Stomach (tissue), 8 donors: ENCODE measurements at regions not wholly inside any gene's neighbourhood (a gene's known extent, or its start where the extent isn't known, plus 50 kb on each side); places are given as distances from the start of the nearest gene placed in this dataset.

Source experiments
- DNase-seq, 2 donors: peaks; one replicate each; pipeline versions ENCODE4 v3.0.0 to v3.0.0-alpha.2; 2013 to 2019
- H3K27ac ChIP-seq, 5 donors: fragments of 200-600 bp in 4 of 5; sonication (generic) in 4 of 5; one replicate each; pipeline ENCODE4 v1.5.1; 2013 to 2019; ENCODE audit warnings: mild to moderate bottlenecking in 1 of 5, moderate library complexity in 1 of 5
- H3K27me3 ChIP-seq, 3 donors: fragments of 200-600 bp; sonication (generic); one replicate each; pipeline ENCODE4 v1.5.1; 2017 to 2019; ENCODE audit warnings: mixed run types in 1 of 3
- H3K36me3 ChIP-seq, 4 donors: fragments of 200-600 bp; sonication (generic); 1 replicate in 3 of 4; 2 replicates in 1 of 4; pipeline ENCODE4 v1.5.1; 2016 to 2019
- H3K4me1 ChIP-seq, 4 donors: fragments of 200-600 bp; sonication (generic); one replicate each; pipeline ENCODE4 v1.5.1; 2016 to 2019
- H3K4me3 ChIP-seq, 4 donors: fragments of 200-600 bp; sonication (generic) in 3 of 4; one replicate each; pipeline ENCODE4 v1.5.1; 2016 to 2019; ENCODE audit warnings: mild to moderate bottlenecking in 1 of 4
- H3K9me3 ChIP-seq, 4 donors: fragments of 200-600 bp; sonication (generic); one replicate each; pipeline ENCODE4 v1.5.1; 2016 to 2019
- EP300 ChIP-seq: sonication (generic); formaldehyde crosslinking; IDR thresholded peaks from one replicate; pipeline ENCODE4 v1.6.1; 2017; ENCODE audit warnings: antibody characterized with exemption
- POLR2A ChIP-seq, 4 donors: fragments of 450-650 bp; IDR thresholded peaks; one replicate each; pipeline ENCODE4 v1.6.1; 2016; ENCODE audit warnings: antibody characterized with exemption in 4 of 4, control low read depth in 2 of 4, mild to moderate bottlenecking in 1 of 4, moderate library complexity in 1 of 4
- POLR2AphosphoS5 ChIP-seq, 3 donors: sonication (generic); formaldehyde crosslinking; IDR thresholded peaks; one replicate each; pipeline ENCODE4 v1.6.1; 2016; ENCODE audit warnings: antibody characterized with exemption in 3 of 3
- WGBS, 5 donors: extraction: QIAGEN DNeasy Blood & Tissue Kit in 3 of 5; methylation state at CpG; one replicate each; pipeline versions ENCODE4 v1.1.5 to v1.1.7; 2013 to 2018; 5-methylcytosine and 5-hydroxymethylcytosine counted together
- intact Hi-C: fragments of 100-400 bp; cut with DNase I; formaldehyde crosslinking; loops from one replicate; pipeline ENCODE4 v1.15.1; 2023; ENCODE audit warnings: low total_unique reads
- TF ChIP-seq, protein P1 (sequence below), 7 experiments: fragments of 450-650 bp in 4 of 7; fragments of 200-600 bp in 3 of 7; sonication (generic) in 3 of 7; IDR thresholded peaks; one replicate each; pipeline ENCODE4 v1.5.1; 2016 to 2019; ENCODE audit warnings: antibody characterized with exemption in 7 of 7, control low read depth in 2 of 7, mild to moderate bottlenecking in 1 of 7
- donor health status: healthy with polysubstance abuse.
- donor health status: Bipolar disorder and iron deficiency.
- donor health status: healthy.

DNA sequence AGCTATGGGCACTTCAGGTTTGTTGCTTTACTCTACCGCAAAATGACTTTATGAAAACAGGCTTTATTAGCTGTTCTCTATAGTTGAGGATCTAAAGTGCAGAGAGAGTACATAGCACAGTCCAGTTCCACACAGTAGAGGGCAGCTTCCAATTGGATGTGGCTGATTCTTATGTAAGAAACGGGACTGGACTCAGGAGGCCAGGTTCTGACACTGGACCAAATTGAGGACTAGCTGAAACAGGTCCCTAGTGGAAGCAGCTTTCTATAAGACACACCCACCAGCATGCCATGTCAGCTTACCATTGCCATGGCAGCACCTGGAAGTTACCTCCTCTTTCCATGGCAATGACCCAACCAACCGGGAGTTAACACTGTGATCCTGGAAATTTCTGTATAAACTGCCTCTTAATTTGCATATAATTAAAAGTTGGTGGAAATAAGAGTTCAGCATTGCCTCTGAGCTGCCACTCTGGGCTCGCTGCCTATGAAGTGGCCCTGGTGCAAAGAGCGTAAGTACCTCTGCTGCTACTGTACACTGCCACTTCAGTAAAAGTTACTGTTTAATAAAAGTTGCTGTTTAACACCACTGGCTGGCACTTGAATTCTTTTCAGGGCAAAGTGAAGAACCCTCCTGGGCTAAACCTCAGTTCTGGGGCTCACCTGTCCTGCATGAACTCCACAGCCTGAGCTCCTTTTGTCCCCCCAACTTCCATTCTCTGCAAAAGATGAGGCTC is 211.9 kb upstream of the SLC10A2 start:
- no peaks in the 10 kb centered on the region for H3K9me3 ChIP-seq
- H3K4me1 ChIP-seq, result no peaks in the 10 kb centered on the region
- H3K27me3 ChIP-seq, result peaks cover 0 to 3% (median 0%) of the 10 kb centered on the region in 3 donors
- 61 to 69% (median 67%) methylated on average over 5 of the region's 5 CpGs for WGBS, 5 donors
- intact Hi-C loops, result no loop called here
- H3K27ac ChIP-seq, result no peak overlapping the region
- DNase-seq, result no peak
- H3K36me3 ChIP-seq, result no peaks in the 10 kb centered on the region
- H3K4me3 ChIP-seq, result no peak overlapping the region
- TF ChIP-seq POLR2AphosphoS5 (IDR thresholded peaks at IDR 0.05) (no peak), POLR2A (IDR thresholded peaks at IDR 0.05) (no peak), EP300 (no peak)
- TF ChIP-seq, protein P1, sequence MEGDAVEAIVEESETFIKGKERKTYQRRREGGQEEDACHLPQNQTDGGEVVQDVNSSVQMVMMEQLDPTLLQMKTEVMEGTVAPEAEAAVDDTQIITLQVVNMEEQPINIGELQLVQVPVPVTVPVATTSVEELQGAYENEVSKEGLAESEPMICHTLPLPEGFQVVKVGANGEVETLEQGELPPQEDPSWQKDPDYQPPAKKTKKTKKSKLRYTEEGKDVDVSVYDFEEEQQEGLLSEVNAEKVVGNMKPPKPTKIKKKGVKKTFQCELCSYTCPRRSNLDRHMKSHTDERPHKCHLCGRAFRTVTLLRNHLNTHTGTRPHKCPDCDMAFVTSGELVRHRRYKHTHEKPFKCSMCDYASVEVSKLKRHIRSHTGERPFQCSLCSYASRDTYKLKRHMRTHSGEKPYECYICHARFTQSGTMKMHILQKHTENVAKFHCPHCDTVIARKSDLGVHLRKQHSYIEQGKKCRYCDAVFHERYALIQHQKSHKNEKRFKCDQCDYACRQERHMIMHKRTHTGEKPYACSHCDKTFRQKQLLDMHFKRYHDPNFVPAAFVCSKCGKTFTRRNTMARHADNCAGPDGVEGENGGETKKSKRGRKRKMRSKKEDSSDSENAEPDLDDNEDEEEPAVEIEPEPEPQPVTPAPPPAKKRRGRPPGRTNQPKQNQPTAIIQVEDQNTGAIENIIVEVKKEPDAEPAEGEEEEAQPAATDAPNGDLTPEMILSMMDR (IDR thresholded peaks at IDR 0.05), result no peak

- Histone ChIP-seq H3K4me1 (no peaks in the 10 kb centered on the region), H3K9me3 (no peaks in the 10 kb centered on the region), H3K4me3 (no peak overlapping the region), H3K36me3 (no peaks in the 10 kb centered on the region), H3K27me3 (no peaks in the 10 kb centered on the region), H3K27ac (no peak overlapping the region)
- TF ChIP-seq POLR2A (IDR thresholded peaks at IDR 0.05) (no peak), POLR2AphosphoS5 (IDR thresholded peaks at IDR 0.05) (no peak), EP300 (no peak)
- TF ChIP-seq, protein P1 (IDR thresholded peaks at IDR 0.05), result no peak
- no peak for DNase-seq
- 66 to 82% (median 77%) methylated on average over 8 of the region's 8 CpGs for WGBS, 5 donors
- intact Hi-C loops, result no loop called here
Measured at GRCh38 chr13:103276775-103277498, 210.7 kb upstream of the SLC10A2 start.

DNA sequence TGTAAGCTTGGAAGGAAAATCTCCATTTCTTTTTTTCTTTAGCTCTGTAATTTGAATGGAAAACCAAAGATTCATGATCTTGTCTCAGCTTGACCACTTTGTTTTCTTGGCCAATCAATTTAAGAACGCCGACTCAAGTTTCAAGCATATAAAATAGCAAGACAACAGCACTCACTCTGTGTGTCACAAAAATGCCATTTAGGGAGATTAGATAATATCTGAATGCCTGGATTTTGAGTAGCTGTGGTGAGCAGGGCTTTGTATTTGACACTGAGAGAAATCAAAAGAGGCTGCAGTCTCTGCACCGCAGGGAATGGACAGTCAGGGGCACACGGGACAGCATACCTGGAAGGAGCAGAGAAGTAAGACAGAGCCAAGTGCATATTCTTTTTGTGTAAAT is 209.5 kb upstream of the SLC10A2 start:
- whole genome bisulfite sequencing, 5 donors, result 59 to 84% (median 68%) methylated on average over 4 of the region's 4 CpGs

DNA sequence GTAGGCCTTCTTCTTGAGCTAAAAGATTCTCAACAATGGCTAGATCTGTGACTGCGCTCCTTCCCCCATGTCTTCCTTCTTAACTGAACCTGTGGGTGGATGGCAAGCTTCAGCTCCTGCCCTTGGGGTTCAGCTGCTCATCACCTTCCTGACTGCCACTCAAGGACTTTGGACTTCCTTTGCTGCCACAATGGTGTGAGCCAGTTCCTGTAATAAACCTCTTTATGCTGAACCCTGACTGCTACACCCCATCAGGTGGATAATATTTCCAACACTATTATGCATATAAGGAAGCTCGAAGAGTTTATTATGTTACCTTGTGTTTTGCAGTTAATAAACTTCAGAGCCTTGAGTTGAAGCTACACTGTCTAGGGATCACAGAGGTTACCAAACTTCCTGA is 208.9 kb upstream of the SLC10A2 start:
- intact Hi-C loops, result no loop called here
- no peak for DNase-seq
- TF ChIP-seq, protein P1 (IDR thresholded peaks at IDR 0.05), result no peak
- no peak for TF ChIP-seq POLR2A (IDR thresholded peaks at IDR 0.05)
- no peak for TF ChIP-seq EP300
- no peak for TF ChIP-seq POLR2AphosphoS5 (IDR thresholded peaks at IDR 0.05)
- Histone ChIP-seq H3K4me1 (no peaks in the 10 kb centered on the region), H3K27me3 (no peaks in the 10 kb centered on the region), H3K9me3 (no peaks in the 10 kb centered on the region), H3K27ac (no peak overlapping the region), H3K4me3 (no peak overlapping the region), H3K36me3 (no peaks in the 10 kb centered on the region)
- 83 to 94% (median 90%) methylated on average over 2 of the region's 2 CpGs for WGBS, 5 donors

More for the DNA sequence above, 209.5 kb upstream of the SLC10A2 start:
- TF ChIP-seq POLR2A (IDR thresholded peaks at IDR 0.05), result no peak
- TF ChIP-seq POLR2AphosphoS5 (IDR thresholded peaks at IDR 0.05), result no peak
- TF ChIP-seq, protein P1 (IDR thresholded peaks at IDR 0.05), result no peak
- TF ChIP-seq EP300, result no peak
- H3K27ac ChIP-seq, result no peak overlapping the region
- DNase-seq, result no peak
- H3K4me1 ChIP-seq, result no peaks in the 10 kb centered on the region
- intact Hi-C loops, result no loop called here
- H3K36me3 ChIP-seq, result no peaks in the 10 kb centered on the region
- H3K4me3 ChIP-seq, result no peak overlapping the region
- no peaks in the 10 kb centered on the region for H3K27me3 ChIP-seq
- H3K9me3 ChIP-seq, result no peaks in the 10 kb centered on the region
